ENCODE measurements at regions not wholly inside any gene's neighbourhood (a gene's known extent, or its start where the extent isn't known, plus 50 kb on each side); places are given as distances from the start of the nearest gene placed in this dataset.

DNA sequence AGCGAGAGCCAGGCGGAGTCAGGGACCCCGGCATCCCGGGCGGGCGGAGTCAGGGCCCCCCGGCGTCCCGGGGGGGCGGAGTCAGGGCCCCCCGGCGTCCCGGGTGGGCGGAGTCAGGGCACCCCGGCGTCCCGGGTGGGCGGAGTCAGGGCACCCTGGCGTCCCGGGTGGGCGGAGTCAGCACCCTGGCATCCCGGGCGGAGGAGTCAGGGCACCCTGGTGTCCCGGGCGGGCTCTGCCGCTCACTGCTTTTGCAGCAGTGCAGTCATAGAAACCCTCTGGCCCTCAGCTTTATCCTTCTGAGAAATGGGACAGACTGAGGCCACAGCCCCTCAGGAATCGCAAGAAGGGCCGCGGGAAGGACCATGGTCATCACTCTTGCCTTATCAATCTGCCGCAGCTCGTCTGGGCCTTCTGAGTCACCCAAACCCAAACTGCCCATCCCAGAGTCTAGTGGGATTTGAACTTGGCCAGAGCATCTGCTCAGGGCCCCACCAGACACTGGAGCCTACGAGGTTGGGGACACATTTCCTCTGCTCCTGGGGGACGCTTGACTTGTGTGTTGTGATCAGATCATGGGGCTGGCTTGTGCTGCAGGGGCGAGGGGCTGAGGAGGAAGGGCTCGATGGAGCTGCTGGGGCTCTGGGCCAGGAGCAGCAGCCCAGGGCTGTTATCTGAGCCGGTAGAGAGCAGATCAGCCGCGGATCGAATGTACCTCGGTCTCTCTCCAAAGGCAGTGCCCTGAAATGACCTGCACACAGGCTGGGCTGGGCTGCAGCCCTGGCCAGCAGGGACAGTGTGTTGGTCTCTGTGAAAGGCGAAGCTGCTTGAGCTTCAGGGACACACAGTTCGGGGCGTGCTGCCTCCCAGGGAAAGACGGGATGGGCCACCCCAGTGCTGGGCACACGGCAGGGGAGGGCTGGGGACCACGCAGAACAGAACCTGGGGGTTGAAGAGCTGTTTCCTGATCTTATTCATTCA is 290.1 kb upstream of the HDAC4 start:
- no peak for DNase-seq (ENCODE audit: low read depth)

DNA sequence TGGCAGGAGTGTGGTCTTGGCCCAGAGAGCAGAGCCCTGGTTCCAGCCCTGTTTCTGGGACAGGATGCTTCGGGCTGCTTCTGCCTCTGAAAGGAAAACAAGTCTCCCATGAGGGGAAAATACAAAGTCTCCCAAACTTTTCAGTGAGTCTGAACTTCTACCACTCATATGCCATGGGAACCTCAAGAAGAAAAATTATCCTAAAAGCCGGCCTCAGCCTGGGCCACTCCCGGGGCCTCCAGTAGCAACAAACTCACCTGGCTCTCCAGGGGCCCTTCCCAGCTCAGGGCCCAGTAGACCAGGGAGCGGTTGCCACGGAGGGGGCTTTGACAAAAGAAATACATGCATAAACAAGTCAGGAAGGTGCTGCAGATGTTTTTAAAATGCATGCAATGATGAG is 289.2 kb upstream of the HDAC4 start:
- DNase-seq (ENCODE audit: low read depth): no peak

DNA sequence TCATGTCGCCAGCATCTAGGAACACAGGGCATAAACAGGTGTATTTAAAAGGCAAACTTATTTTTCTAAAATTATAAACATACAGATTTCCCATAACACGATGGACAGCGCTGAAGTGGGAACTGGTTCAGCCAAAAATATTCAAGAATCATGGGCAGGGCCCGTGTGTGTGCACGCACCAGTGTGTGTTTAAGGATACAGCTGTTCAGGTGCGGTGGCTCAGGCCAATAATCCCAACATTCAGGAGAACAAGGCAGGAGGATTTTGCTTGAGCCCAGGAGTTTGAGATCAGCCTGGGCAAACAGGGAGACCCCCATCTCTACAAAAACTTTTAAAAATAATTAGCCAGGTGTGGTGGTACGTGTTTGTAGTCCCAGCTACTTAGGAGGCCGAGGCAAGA is 288.6 kb upstream of the HDAC4 start:
- no peak for DNase-seq (ENCODE audit: low read depth)

DNA sequence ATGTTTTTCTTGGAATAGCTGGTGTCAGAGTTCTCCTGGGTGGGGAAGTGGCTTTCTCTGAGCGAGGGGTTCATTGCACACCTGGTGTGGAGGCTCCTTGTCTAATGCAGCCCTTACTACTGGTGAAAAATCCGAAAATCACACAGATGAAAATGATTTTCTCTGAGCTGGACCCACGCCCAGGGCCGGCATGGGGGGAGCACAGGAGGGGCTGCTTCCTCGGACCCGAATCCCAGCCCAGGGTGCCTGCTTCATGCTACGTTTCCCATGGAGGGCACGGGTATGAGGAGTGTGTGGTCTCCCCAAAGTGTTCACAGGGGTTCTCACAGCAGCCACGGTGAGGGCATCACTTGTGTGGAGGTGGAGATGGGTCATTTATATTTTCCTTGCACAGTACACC is 288.0 kb upstream of the HDAC4 start:
- no peak for DNase-seq (ENCODE audit: low read depth)

GRCh38 chr2:239688122-239688681 is 287.4 kb upstream of the HDAC4 start:
- DNase-seq (ENCODE audit: low read depth): no peak

- no peak for DNase-seq (ENCODE audit: low read depth)
Observed at GRCh38 chr2:239687441-239687840, 286.6 kb upstream of the HDAC4 start.

DNA sequence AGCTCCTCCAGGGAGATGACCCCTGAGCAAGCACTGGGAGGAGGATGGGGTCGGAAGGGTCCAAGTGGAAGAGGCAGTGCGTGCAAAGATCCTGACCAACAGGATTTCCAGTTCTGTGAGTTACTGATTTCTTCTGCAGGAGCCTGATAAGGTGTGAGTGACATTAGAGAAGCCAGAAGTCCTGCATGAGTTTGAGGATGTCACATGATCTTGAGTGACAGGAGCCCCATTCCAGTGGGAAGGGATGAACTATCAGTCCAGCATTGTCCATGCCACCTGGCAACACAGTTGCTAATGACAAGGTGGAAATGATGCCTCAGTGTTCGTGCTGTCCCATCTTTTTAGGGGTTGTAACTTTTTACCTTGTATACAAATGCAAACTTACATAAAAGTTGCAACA is 285.1 kb upstream of the HDAC4 start:
- no peak for DNase-seq (ENCODE audit: low read depth)

- DNase-seq (ENCODE audit: low read depth): no peak
Observed at GRCh38 chr2:239685556-239685955, 284.7 kb upstream of the HDAC4 start.

GRCh38 chr2:239684996-239685395 is 284.2 kb upstream of the HDAC4 start:
- no peak for DNase-seq (ENCODE audit: low read depth)

DNA sequence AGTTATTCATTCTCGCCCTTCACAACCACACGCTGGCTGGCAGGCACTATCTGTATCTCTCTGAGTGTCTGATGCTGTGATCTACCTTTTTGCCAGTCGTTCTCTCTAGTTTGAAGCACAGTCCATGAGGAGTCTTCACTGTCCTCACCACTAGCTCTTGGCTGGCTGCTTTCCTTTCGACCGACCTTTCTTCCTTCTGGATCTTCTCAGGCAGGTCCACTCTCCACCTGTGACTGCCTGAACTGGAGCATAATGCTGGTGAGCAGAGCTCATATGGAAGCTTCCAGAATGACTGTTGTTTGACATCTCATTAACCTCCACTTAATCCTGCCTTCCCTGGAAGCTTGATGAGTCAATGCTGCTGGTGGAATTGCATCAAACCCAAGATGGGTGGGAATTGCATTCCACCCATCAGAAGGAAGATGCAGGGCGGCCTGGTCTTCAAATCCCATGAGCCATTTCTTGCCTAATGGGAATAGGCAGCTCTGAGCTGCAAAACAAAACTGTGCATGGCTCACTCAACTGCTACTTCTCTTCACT is 283.5 kb upstream of the HDAC4 start:
- no peak for DNase-seq (ENCODE audit: low read depth)

GRCh38 chr2:239682518-239682917 is 281.7 kb upstream of the HDAC4 start:
- DNase-seq (ENCODE audit: low read depth): no peak

DNA sequence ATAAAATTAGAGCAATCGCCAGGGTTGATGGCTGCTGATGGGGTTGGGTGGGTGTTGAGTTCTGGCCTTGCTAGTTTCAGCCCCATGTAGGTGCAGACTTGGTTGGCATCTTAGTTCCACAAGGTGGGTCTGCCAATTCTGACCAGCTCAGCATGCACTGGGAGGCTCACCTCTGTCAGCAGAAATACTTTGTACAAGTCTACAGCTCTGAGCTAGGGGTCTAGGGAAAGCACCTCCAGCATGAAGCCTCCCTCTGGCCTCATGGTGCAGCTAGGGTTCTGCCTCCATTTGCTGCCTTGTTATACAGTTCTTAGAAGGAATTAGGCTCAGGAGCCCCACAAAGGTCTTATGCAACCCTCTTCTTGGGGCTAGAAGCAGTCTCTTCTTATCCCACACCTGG is 278.9 kb upstream of the HDAC4 start:
- DNase-seq (ENCODE audit: low read depth): no peak

GRCh38 chr2:239678666-239679296 is 278.0 kb upstream of the HDAC4 start:
- no peak for DNase-seq (ENCODE audit: low read depth)

DNA sequence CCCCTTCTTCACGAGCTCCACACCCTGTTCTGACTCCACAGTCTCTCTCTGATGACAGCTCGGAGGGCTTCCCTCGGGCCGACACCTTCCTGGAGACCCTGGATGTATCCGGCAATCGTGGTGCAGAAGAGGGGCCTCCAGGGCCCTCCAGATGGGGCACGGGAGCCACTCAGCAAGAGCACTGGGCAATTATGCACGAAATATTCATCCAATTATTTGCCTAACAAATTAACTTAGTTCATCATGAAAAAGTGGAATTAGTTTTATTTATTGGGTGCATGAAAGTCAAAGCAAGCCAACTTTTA is 277.3 kb upstream of the HDAC4 start:
- DNase-seq (ENCODE audit: low read depth): no peak

GRCh38 chr2:239677453-239678185 is 276.8 kb upstream of the HDAC4 start:
- no peak for DNase-seq (ENCODE audit: low read depth)

DNA sequence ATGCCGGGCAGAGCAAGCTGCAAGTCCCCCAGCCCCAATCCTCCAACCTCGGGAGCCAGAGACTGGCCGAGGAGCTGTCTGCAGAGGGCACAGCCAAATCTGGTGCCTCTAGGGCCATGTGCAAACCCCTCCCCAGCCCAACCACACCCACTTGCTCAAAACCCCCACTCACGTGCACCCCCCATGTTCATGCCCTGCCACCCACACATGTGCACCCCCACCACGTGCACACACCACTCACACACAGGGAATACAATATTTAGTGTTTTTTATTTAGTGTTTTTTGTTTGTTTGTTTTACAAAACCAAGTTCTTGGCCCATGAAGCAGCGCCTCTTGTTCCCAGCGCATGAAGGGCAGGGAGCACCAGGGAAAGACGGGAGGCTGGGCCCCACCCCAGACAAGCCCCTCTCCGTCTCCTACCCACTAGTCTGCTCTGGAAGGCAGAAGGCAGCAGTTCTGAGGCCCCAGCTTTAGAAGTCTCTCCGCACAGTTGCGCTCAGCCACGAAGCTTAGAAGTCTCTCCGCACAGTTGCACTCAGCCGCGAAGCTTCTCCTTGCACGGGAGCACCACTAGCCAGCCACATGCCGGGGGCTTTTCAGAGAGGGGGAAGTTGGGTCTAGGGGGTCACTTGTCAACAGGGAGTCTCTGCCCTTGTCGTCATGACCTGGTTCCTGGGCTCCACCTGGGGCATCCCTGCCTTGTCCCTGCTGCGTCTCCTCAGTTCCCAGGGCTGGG is 276.1 kb upstream of the HDAC4 start:
- DNase-seq (ENCODE audit: low read depth): no peak

GRCh38 chr2:239675826-239676715 is 275.3 kb upstream of the HDAC4 start:
- DNase-seq (ENCODE audit: low read depth): no peak

- no peak for DNase-seq (ENCODE audit: low read depth)
Observed at GRCh38 chr2:239674981-239675825, 274.4 kb upstream of the HDAC4 start.
